Stimulated activated naive CD8-positive, alpha-beta T cell treated with anti-CD3 and anti-CD28 coated beads, Interleukin-15, Interleukin-2, amounts not matched to agents 100 U/mL and 50 U/mL, for 24 hours (primary cell): ENCODE measurements at regions not wholly inside any gene's neighbourhood (a gene's known extent, or its start where the extent isn't known, plus 50 kb on each side); places are given as distances from the start of the nearest gene placed in this dataset.

Experiments
- ATAC-seq: fragments of 150-1000 bp; cut with Tn5 transposase; one replicate; pipeline ENCODE4 v1.10.0; 2021
- DNase-seq: peaks from one replicate; pipeline ENCODE4 v3.0.0; 2021

DNA sequence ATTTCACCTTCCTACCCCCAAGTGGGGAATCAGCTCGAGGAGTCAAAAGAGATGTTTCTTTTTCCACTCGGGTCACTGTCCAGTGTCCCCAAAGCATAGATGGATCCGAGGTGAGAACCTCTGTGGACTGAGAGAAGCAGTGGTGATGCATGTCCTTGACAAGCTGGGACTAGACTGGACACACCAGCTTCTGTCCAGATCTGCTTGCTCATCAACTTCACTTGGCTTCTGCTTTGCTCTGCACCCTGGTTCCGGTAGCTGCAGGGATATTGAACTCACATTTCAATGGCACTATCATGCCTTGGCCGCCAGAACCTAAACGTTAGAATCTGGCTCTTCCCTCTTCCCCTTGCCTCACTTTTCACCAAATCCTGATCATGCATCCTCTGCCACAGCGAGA is 50.3 kb upstream of the CXCL12 start:
- ATAC-seq (no peak), DNase-seq (no peak)

DNA sequence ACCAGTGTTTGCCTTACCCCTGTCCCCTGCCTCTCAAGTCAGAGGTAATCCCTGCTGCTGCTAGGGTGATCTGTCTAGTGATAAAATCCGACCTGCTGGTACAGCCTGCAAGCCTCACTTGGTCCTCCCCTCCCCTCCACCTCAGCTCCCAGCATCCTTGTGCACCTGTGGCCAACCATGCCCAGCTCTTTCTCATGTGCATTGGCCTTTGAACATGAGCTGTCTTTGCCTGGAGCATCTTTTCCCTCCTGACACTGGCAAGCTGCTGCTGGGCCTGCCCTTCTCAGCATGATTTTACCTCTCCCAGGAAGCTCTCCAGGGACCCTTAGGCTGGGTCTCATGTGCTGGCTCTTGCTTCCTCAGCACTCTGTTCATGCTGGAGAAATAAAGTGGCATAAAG is 51.3 kb upstream of the CXCL12 start:
- DNase-seq, result no peak
- no peak for ATAC-seq

GRCh38 chr10:44437840-44438511 is 53.1 kb upstream of the CXCL12 start:
- DNase-seq, result no peak
- ATAC-seq, result no peak

- no peak for ATAC-seq
- DNase-seq, result no peak
These were observed 54.5 kb upstream of the CXCL12 start for GRCh38 chr10:44439239-44439957.

- ATAC-seq, result no peak
These were observed 55.0 kb upstream of the CXCL12 start for GRCh38 chr10:44439958-44440244.

DNA sequence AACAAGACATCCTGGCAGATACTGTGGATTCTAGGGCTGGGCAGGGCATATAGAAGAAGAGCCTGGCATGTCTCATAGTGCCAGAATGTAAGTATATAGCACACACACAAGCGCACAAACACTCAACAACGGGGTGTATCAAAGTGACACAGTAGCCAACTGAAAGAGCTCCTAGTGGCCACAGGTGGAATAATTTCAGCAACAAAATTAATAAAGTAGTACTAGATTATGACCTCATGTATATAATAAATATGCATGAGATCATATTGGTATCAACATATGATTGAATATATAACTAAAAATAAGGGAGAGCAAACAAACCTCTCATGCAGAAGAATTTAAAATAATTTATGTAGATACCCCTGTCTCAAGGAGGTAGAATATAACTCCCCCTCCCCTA is 72.4 kb upstream of the CXCL12 start:
- DNase-seq (no peak), ATAC-seq (no peak)

More at GRCh38 chr10:44439958-44440244, 55.0 kb upstream of the CXCL12 start:
- DNase-seq, result no peak

DNA sequence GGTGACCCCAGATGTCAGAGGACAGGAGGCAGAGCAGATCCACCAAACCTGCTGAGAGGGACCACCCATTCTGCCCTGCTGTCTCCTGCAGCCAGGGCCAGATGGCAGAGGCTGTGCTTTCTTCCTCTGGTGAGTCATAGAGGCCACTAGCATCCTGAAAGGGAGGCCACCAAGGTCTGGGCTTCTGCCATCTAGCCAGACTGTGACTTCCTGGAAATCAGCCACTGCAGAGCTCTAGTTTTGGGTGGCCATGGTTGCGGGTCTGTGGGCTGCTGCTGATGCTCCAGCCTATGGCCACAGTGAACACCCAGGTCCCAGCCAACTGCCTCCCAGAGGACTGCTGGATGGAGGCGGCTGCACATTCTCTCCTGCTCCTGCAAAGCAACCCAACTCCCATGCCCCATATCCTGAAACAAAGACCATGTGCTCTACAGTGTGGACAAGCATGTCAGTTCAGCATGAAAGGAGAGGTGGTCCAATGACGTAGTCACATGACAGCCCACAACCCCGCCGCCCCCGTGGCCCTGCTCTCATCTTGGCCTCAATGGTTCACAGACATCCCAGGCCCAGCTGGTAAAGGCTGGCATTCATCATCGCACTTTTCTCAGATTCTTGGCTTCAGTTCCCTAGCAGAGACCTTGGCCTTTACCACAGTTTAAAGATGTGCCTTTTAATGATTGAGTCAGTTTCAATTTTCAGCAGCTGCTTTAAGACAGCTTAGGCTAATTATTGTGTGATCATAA is 73.9 kb upstream of the CXCL12 start:
- ATAC-seq (no peak), DNase-seq (no peak)

DNA sequence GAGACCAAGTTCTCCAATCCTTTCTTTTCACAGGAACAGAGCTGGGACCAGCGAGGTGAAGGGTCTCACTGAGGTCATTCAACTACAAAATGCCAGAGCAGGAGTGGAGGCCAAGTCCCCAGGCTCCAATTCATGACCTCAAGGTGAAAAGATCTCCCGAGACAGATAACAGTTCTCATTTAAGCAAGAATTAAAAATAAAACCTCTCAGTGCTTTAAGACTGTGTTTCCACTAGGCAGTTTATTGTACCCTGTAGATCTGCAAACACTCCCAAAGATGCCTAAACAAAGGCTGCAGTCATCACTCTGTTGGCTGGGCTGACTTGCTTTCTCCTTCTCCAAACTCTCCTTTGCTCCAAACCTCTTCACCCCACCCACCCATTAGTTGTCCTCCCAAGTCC is 74.8 kb upstream of the CXCL12 start:
- ATAC-seq (no peak), DNase-seq (no peak)

DNA sequence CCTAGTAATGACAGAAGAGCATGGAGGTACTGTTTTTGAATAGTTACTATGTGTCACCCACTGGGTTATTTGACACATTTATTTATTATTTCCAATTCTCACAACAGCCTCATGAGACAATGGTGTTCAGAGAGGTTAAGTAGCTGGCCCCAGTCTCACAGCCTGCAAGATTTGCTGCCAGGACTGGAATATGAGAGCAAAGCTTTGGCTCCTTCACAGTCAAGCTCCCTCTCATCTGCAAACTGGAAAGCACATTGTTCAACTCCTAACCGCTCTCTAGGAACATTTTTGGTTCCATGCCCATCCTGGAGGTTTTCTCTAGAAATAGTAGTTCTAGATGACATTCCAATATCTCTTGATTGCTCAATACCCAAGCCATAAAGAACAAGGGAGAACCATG is 75.5 kb upstream of the CXCL12 start:
- no peak for DNase-seq
- ATAC-seq, result no peak

DNA sequence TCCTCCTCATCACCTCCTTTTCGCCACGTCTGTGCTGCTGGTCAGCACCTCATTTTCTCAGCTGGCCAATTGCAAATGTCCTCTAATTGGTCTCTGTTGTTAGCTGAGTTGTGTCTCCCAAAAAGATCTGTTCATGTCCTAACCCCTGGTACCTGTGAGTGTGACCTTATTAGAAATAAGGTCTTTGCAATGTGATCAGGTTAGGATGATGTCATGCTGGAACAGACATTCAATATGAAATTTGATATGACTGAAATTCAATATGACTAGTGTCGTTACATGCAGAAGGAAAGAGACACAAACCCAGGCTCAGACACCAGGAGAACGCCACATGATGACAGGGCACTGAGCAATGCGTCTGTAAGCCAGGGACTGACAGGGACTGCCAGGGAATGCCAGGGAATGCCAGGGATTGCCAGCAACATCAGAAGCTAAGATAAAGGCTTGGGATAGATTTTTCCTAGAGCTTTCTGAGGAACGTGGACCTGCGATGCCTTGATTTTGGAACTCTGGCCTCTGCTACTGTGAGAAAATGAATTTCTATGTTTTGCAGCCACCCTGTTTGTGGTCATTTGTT is 77.5 kb upstream of the CXCL12 start:
- DNase-seq, result no peak
- ATAC-seq, result no peak

DNA sequence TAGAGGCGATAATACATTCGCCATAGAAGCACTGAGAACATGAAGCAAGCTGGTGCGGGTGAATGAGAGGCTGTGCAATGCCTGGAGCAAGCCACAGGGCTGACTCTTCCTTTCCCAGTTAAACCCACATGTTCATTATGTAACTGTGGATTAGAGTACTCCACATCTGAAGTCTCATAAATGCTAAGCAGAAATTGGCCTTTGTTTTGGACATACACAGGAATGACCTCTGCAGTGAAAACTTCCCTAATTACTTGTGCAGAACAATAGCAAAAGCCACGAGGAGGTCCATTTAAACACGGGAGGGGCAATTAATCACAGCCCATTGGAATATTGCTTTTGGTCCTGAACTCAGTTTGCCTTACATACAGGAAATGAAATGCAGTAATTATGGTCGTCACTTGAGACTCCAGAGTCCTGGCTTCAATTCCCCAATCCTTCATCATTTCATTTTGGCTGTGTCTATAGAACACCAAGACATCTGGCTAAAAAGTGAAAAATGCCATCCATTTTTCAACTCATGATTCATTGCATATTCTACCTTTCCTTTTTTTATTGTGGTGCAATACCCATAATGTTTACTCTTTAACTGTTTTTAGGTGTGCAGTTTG is 78.7 kb upstream of the CXCL12 start:
- ATAC-seq, result no peak
- no peak for DNase-seq

- DNase-seq (no peak), ATAC-seq (no peak)
These were observed 79.6 kb upstream of the CXCL12 start for GRCh38 chr10:44464503-44464902.

GRCh38 chr10:44465401-44466115 is 80.7 kb upstream of the CXCL12 start:
- DNase-seq (no peak), ATAC-seq (no peak)

GRCh38 chr10:44466236-44466635 is 81.3 kb upstream of the CXCL12 start:
- ATAC-seq (no peak), DNase-seq (no peak)

- ATAC-seq (no peak), DNase-seq (no peak)
These were observed 82.2 kb upstream of the CXCL12 start for GRCh38 chr10:44467090-44467489.

GRCh38 chr10:44467900-44468299 is 83.0 kb upstream of the CXCL12 start:
- DNase-seq (no peak), ATAC-seq (no peak)

- ATAC-seq (no peak), DNase-seq (no peak)
These were observed 83.6 kb upstream of the CXCL12 start for GRCh38 chr10:44468525-44468924.

DNA sequence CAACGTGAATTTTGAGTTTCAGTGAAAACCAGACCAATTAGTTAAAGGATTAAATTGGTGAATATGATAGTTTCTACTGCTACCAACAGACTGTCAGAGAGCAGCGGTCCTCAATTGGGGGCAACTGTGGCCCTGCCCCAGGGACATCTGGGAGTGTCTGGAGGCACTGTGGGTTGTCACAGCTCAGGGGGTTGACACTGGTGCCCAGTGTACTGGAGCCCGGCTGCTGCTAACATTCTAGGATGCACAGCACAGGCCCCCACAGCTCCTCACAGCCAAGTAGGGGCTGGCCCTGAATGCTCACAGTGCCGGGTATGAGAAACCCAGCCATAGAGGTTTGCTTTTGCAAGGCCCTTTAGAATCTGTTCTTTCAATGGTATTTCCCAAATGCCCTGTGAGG is 84.1 kb upstream of the CXCL12 start:
- no peak for DNase-seq
- ATAC-seq, result no peak

DNA sequence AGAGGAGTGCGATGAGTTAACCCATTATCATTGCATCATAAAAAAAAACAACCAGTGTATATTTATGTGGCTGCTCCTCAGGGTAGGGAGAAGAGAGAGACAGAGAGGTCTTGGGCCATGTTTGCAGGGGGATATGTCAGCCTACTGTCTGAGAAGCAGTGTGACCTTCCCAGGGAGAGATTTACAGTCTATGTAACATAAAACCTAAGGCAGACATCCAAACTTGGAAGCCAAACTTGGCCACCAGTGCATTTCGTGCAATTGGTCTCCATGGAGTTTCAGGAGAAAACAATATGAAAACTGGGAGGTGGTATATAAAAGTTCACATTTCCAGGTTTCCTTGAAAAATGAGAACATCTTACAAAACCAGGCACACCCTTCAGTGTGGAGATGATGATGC is 85.9 kb upstream of the CXCL12 start:
- ATAC-seq, result no peak
- DNase-seq, result no peak

GRCh38 chr10:44471410-44471809 is 86.5 kb upstream of the CXCL12 start:
- no peak for DNase-seq
- no peak for ATAC-seq

DNA sequence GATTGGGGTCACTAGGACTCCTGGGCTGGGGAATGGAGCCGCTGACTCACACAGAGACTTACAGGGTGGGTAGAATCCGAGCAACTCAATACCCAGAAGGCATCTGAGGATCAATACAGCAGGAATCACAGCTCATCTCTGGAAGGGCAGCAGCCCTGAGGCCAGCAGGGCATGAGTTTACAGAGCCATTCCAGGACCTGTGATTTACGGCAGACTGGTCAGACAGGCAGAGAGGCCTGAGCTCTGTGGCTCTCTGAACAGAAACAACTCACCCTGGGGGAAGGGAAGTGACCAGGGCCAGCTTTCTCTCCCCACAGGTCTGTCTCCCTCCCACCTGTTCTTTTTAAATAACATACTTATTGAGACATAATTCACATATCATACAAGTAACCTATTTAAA is 88.2 kb upstream of the CXCL12 start:
- DNase-seq (no peak), ATAC-seq (no peak)

DNA sequence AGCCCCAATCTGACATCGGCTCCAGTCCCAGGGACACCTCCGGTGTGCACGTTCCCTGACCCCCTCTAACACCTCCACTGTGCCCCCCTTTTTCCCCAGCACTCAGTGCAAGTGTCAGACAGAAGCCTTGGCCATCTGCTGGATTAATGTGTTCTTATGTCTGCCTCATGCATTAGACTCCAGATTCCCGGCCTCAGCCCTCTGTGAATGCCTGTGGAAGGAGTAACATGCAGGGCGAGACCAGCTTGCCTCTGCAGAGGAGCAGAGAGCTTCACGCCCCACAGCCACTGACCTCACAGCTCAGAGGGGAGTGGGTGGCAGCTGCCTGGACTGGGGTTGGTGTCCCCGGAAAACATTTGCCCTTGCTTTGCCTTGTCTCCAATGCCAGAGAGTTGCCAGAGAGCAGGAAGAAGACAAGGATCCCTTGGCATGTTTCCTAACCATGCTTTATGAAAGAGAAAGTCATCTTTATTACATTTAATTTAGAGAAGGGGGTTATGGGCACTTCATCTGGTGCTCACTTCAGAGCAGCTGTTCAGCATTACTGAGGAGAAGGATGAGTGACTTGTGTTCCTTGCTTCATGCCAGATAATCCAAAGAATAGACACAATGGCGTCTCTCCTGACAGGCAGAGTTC is 91.6 kb upstream of the CXCL12 start:
- ATAC-seq, result no peak

More for the DNA sequence above, 91.6 kb upstream of the CXCL12 start:
- no peak for DNase-seq
